Vagina (tissue), 2 donors: ENCODE measurements at regions not wholly inside any gene's neighbourhood (a gene's known extent, or its start where the extent isn't known, plus 50 kb on each side); places are given as distances from the start of the nearest gene placed in this dataset.

Experiments used
- CTCF ChIP-seq, 3 experiments: fragments of 450-650 bp in 2 of 3; fragments of 200-600 bp in 1 of 3; sonication (generic) in 1 of 3; IDR thresholded peaks; one replicate each; pipeline ENCODE4 v1.5.1; 2017 to 2019; ENCODE audit warnings: antibody characterized with exemption in 3 of 3, mild to moderate bottlenecking in 2 of 3, moderate library complexity in 2 of 3
- POLR2A ChIP-seq, 2 donors: fragments of 450-650 bp; IDR thresholded peaks; one replicate each; pipeline ENCODE4 v1.6.1; 2017; ENCODE audit warnings: antibody characterized with exemption in 2 of 2, mild to moderate bottlenecking in 2 of 2, moderate library complexity in 2 of 2

DNA sequence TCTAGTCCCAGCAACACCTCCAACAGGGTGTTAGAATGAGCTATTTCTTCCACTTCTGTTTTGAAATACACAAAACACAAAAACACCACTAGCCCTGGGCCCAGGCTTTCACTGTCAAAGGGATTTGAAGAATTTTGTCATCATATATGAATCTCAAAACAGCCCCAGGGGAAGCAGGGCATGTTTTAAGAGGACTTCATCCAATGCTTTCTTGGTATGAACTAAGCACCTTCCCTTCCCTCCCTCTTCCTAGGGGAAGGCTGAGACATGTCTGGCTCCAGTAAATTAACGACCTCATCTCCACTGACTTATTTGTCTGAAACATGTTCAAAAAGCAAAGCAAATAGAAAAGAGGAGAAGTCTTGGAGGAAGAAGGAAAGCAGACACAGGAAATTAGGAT lies 75.7 kb upstream of the INCENP start:
- TF ChIP-seq POLR2A (IDR thresholded peaks at IDR 0.05) = no peak
- no peak for TF ChIP-seq CTCF (IDR thresholded peaks at IDR 0.05)
